H1 (cell line): ENCODE measurements at regions not wholly inside any gene's neighbourhood (a gene's known extent, or its start where the extent isn't known, plus 50 kb on each side); places are given as distances from the start of the nearest gene placed in this dataset.

Source experiments
- CTCF ChIA-PET: fragments of 300-600 bp; sonication (Branson Sonifier 250); formaldehyde crosslinking; loops from one replicate; lab custom pipeline; 2021; ENCODE audit not compliant: partially characterized antibody; lab: Charles Lee
- POLR2A ChIA-PET: fragments of 300-600 bp; sonication (Branson Sonifier 250); formaldehyde crosslinking; loops from one replicate; lab custom pipeline; 2021; ENCODE audit warnings: inconsistent platforms; ENCODE audit not compliant: partially characterized antibody; lab: Charles Lee
- DNase-seq, 2 experiments: peaks; one replicate each; pipeline versions ENCODE4 v3.0.0 to v3.0.0-alpha.2; 2010 to 2022; ENCODE audit warnings: low spot score in 2 of 2, low read depth in 1 of 2, mixed read lengths in 1 of 2
- FAIRE-seq: peaks from 2 replicates; lab custom pipeline; 2011; peaks lifted over from hg19 to GRCh38; lab: Jason Lieb, UNC
- H2AFZ ChIP-seq: 2 replicates; pipeline ENCODE4 v1.8.1; 2012; ENCODE audit warnings: low read length, inconsistent platforms
- H2AK5ac ChIP-seq: 2 replicates; pipeline ENCODE4 v1.6.1; 2013; ENCODE audit warnings: low read depth, low read length
- H2BK120ac ChIP-seq: replicated peaks from 2 replicates; pipeline ENCODE3; 2013; ENCODE audit warnings: low read depth, low read length, inconsistent platforms
- H2BK12ac ChIP-seq: 2 replicates; pipeline ENCODE4 v1.6.1; 2013; ENCODE audit warnings: low read depth, low read length
- H2BK15ac ChIP-seq: 2 replicates; pipeline ENCODE4 v1.6.1; 2013; ENCODE audit warnings: low read length
- H2BK20ac ChIP-seq: 2 replicates; pipeline ENCODE4 v1.6.1; 2013; ENCODE audit warnings: low read length
- H2BK5ac ChIP-seq: 2 replicates; pipeline ENCODE4 v1.6.1; 2013; ENCODE audit warnings: low read depth, low read length
- H3K14ac ChIP-seq: 2 replicates; pipeline ENCODE4 v1.6.1; 2013; ENCODE audit warnings: inconsistent platforms; ENCODE audit not compliant: insufficient read length
- H3K18ac ChIP-seq: 2 replicates; pipeline ENCODE4 v1.6.1; 2013; ENCODE audit warnings: low read length; ENCODE audit errors: extremely low read depth
- H3K23ac ChIP-seq: 2 replicates; pipeline ENCODE4 v1.6.1; 2013; ENCODE audit warnings: inconsistent platforms; ENCODE audit not compliant: insufficient read length
- H3K23me2 ChIP-seq: 2 replicates; pipeline ENCODE4 v1.6.1; 2013; ENCODE audit warnings: low read depth, low read length
- H3K27ac ChIP-seq: 2 replicates; pipeline ENCODE4 v1.6.1; 2011; ENCODE audit warnings: low read depth, low read length, inconsistent platforms
- H3K27me3 ChIP-seq, 4 experiments: replicated peaks in 1 of 4; 1 replicate in 1 of 4; 2 replicates in 3 of 4; pipeline versions ENCODE4 v1.6.1 to v1.8.1; 2011 to 2013; ENCODE audit warnings: low read length in 3 of 4, mild to moderate bottlenecking in 3 of 4, inconsistent platforms in 2 of 4, mixed read lengths in 2 of 4, moderate library complexity in 1 of 4; ENCODE audit not compliant: control insufficient read depth in 3 of 4, insufficient read depth in 3 of 4; ENCODE audit errors: extremely low read depth in 1 of 4
- H3K36me3 ChIP-seq, 4 experiments: 2 replicates each; pipeline versions ENCODE4 v1.6.1 to v1.8.1; 2011 to 2013; ENCODE audit warnings: mild to moderate bottlenecking in 4 of 4, low read length in 3 of 4, moderate library complexity in 2 of 4, control low read depth in 1 of 4, inconsistent platforms in 1 of 4; ENCODE audit not compliant: insufficient read depth in 4 of 4, control insufficient read depth in 2 of 4
- H3K4ac ChIP-seq: replicated peaks from 2 replicates; pipeline ENCODE3; 2013; ENCODE audit warnings: low read length, low read depth, mixed read lengths, inconsistent platforms; ENCODE audit not compliant: insufficient read length
- H3K4me1 ChIP-seq, 4 experiments: replicated peaks in 1 of 4; 1 replicate in 1 of 4; 2 replicates in 3 of 4; pipeline versions ENCODE4 v1.6.1 to v1.8.1; 2011 to 2013; ENCODE audit warnings: low read length in 3 of 4, inconsistent platforms in 2 of 4, mixed read lengths in 1 of 4; ENCODE audit not compliant: insufficient read depth in 4 of 4, control insufficient read depth in 3 of 4
- H3K4me2 ChIP-seq, 2 experiments: 2 replicates each; pipeline versions ENCODE4 v1.6.1 to v1.8.1; 2011 to 2013; ENCODE audit warnings: low read depth in 2 of 2, low read length in 2 of 2, control low read depth in 1 of 2, inconsistent platforms in 1 of 2, mild to moderate bottlenecking in 1 of 2; ENCODE audit not compliant: insufficient read depth in 1 of 2
- H3K4me3 ChIP-seq, 4 experiments: fragments of 200-600, 300-600 bp in 1 of 4; sonication (generic), shearing (Covaris generic), sonication (Bioruptor Twin) in 1 of 4; 2 replicates each; pipeline versions ENCODE4 v1.5.1 to v1.8.1; 2011 to 2016; ENCODE audit warnings: low read length in 4 of 4, low read depth in 3 of 4, control low read depth in 2 of 4, inconsistent platforms in 2 of 4, mild to moderate bottlenecking in 2 of 4, mixed read lengths in 1 of 4, moderate library complexity in 1 of 4; ENCODE audit not compliant: insufficient read depth in 2 of 4; ENCODE audit errors: extremely low read depth in 1 of 4
- H3K56ac ChIP-seq: replicated peaks from 2 replicates; pipeline ENCODE3; 2013; ENCODE audit warnings: low read depth, mild to moderate bottlenecking, mixed read lengths, low read length, inconsistent platforms; ENCODE audit not compliant: insufficient read length
- H3K79me1 ChIP-seq: 2 replicates; pipeline ENCODE4 v1.6.1; 2013; ENCODE audit warnings: low read depth, low read length, control low read depth
- H3K79me2 ChIP-seq, 2 experiments: 2 replicates each; pipeline versions ENCODE4 v1.6.1 to v1.8.1; 2012 to 2013; ENCODE audit warnings: low read length in 2 of 2, mild to moderate bottlenecking in 2 of 2, inconsistent platforms in 1 of 2; ENCODE audit not compliant: insufficient read depth in 2 of 2, control insufficient read depth in 1 of 2
- H3K9ac ChIP-seq, 4 experiments: replicated peaks in 1 of 4; 1 replicate in 1 of 4; 2 replicates in 3 of 4; pipeline versions ENCODE4 v1.6.1 to v1.8.1; 2011 to 2013; ENCODE audit warnings: low read depth in 3 of 4, low read length in 3 of 4, control low read depth in 2 of 4, mild to moderate bottlenecking in 2 of 4, moderate library complexity in 2 of 4, inconsistent platforms in 1 of 4; ENCODE audit errors: extremely low read depth in 1 of 4
- H3K9me3 ChIP-seq, 2 experiments: 2 replicates each; pipeline versions ENCODE4 v1.6.1 to v1.8.1; 2012 to 2013; ENCODE audit warnings: mild to moderate bottlenecking in 2 of 2, moderate library complexity in 2 of 2, control low read depth in 1 of 2, inconsistent platforms in 1 of 2, low read depth in 1 of 2, low read length in 1 of 2, mixed read lengths in 1 of 2; ENCODE audit not compliant: insufficient read depth in 2 of 2
- H4K20me1 ChIP-seq, 2 experiments: replicated peaks in 1 of 2; 2 replicates each; pipeline versions ENCODE3 to v1.8.1; 2011 to 2013; ENCODE audit warnings: inconsistent platforms in 2 of 2, low read length in 2 of 2, mild to moderate bottlenecking in 1 of 2; ENCODE audit not compliant: insufficient read depth in 2 of 2, control insufficient read depth in 1 of 2
- H4K5ac ChIP-seq: 2 replicates; pipeline ENCODE4 v1.6.1; 2013; ENCODE audit warnings: low read length, low read depth, mixed read lengths, inconsistent platforms; ENCODE audit not compliant: insufficient read length
- H4K8ac ChIP-seq: 2 replicates; pipeline ENCODE4 v1.8.0; 2013; ENCODE audit warnings: mild to moderate bottlenecking, moderate library complexity, low read length, inconsistent platforms; ENCODE audit not compliant: insufficient read depth; ENCODE audit errors: extremely low read depth
- H4K91ac ChIP-seq: replicated peaks from 2 replicates; pipeline ENCODE3; 2013; ENCODE audit warnings: low read length, mixed read lengths, inconsistent platforms; ENCODE audit not compliant: insufficient read length
- ASH2L ChIP-seq: fragments of 200-600, 300-600 bp; sonication (generic); IDR thresholded peaks from one replicate; pipeline ENCODE4 v1.7.1; 2017; ENCODE audit warnings: low read length
- BCL11A ChIP-seq, 2 experiments: IDR thresholded peaks; one replicate each; pipeline ENCODE4 v1.6.1; 2011; ENCODE audit warnings: low read depth in 2 of 2, low read length in 2 of 2, mild to moderate bottlenecking in 2 of 2
- CEBPB ChIP-seq: IDR thresholded peaks from 2 replicates; pipeline ENCODE4 v1.6.1; 2012; ENCODE audit warnings: low read depth, low read length
- CTBP2 ChIP-seq: IDR thresholded peaks from 2 replicates; pipeline ENCODE4 v1.7.0; 2011; ENCODE audit warnings: borderline replicate concordance, mild to moderate bottlenecking, moderate library complexity, mixed read lengths, low read length; ENCODE audit not compliant: insufficient read depth, insufficient read length
- CTCF ChIP-seq, 3 experiments: IDR thresholded peaks; 1 replicate in 2 of 3; 2 replicates in 1 of 3; pipeline versions ENCODE4 v1.5.1 to v1.6.1; 2011; ENCODE audit warnings: low read length in 3 of 3, mild to moderate bottlenecking in 3 of 3, inconsistent platforms in 2 of 3, low read depth in 1 of 3, moderate library complexity in 1 of 3; ENCODE audit not compliant: insufficient read depth in 1 of 3; ENCODE audit errors: control extremely low read depth in 1 of 3
- EGR1 ChIP-seq: IDR thresholded peaks from 2 replicates; pipeline ENCODE4 v1.6.1; 2011; ENCODE audit warnings: low read depth, low read length, borderline replicate concordance
- EP300 ChIP-seq, 2 experiments: IDR thresholded peaks; 1 replicate in 1 of 2; 2 replicates in 1 of 2; pipeline ENCODE4 v1.6.1; 2011 to 2012; ENCODE audit warnings: low read depth in 2 of 2, low read length in 2 of 2, mild to moderate bottlenecking in 2 of 2, borderline replicate concordance in 1 of 2, inconsistent platforms in 1 of 2, moderate library complexity in 1 of 2
- JUN ChIP-seq: IDR thresholded peaks from 2 replicates; pipeline ENCODE4 v1.6.1; 2011; ENCODE audit warnings: low read depth, mild to moderate bottlenecking, improper control_type of control experiment, low read length
- KDM1A ChIP-seq: fragments of 200-600, 300-600 bp; sonication (generic); IDR thresholded peaks from 2 replicates; pipeline ENCODE4 v1.7.1; 2016; ENCODE audit warnings: mild to moderate bottlenecking, low read length, borderline replicate concordance
- POU5F1 ChIP-seq: IDR thresholded peaks from 2 replicates; pipeline ENCODE4 v1.6.1; 2011; ENCODE audit warnings: low read depth, mild to moderate bottlenecking, low read length, moderate library complexity
- RXRA ChIP-seq: IDR thresholded peaks from 2 replicates; pipeline ENCODE4 v1.6.1; 2011; ENCODE audit warnings: low read depth, mild to moderate bottlenecking, low read length, moderate library complexity; ENCODE audit not compliant: insufficient read depth
- SP1 ChIP-seq: IDR thresholded peaks from 2 replicates; pipeline ENCODE4 v1.6.1; 2011; ENCODE audit warnings: low read depth, low read length
- TAF1 ChIP-seq: IDR thresholded peaks from 2 replicates; pipeline ENCODE4 v1.6.1; 2011; ENCODE audit warnings: mild to moderate bottlenecking, low read depth, low read length
- WGBS, 2 experiments: shearing (Covaris generic) in 1 of 2; methylation state at CpG; one replicate each; pipeline versions ENCODE4 v1.1.6 to v1.1.7; 2013 to 2015; ENCODE audit warnings: low lambda C conversion rate in 2 of 2, mixed read lengths in 2 of 2, inconsistent platforms in 1 of 2, low coverage in 1 of 2, missing lambda C conversion rate in 1 of 2; ENCODE audit not compliant: insufficient replicate concordance in 2 of 2, insufficient coverage in 1 of 2, insufficient read length in 1 of 2; ENCODE audit errors: extremely low coverage in 1 of 2, missing lambda C conversion rate in 1 of 2; 5-methylcytosine and 5-hydroxymethylcytosine counted together

GRCh38 chr5:165525271-165525670 is 2019.9 kb downstream of the MAT2B start:
- Histone ChIP-seq H2AK5ac (no peak overlapping the region), H4K20me1 (no peaks in the 10 kb centered on the region), H3K36me3 (no peaks in the 10 kb centered on the region), H3K79me1 (no peaks in the 10 kb centered on the region), H2BK12ac (no peak overlapping the region), H3K4me1 (no peaks in the 10 kb centered on the region), H3K27me3 (no peaks in the 10 kb centered on the region), H3K4me3 (no peak overlapping the region), H3K56ac (no peak overlapping the region), H3K27ac (no peak overlapping the region), H3K9ac (no peak overlapping the region), H3K18ac (no peak overlapping the region), H4K5ac (no peak overlapping the region), H2BK15ac (no peak overlapping the region), H3K79me2 (no peaks in the 10 kb centered on the region), H3K23me2 (no peaks in the 10 kb centered on the region), H3K4ac (no peak overlapping the region), H4K8ac (no peak overlapping the region), H2BK120ac (no peak overlapping the region), H3K4me2 (no peak overlapping the region), H3K23ac (no peak overlapping the region), H2BK5ac (no peak overlapping the region), H3K9me3 (peaks cover 8% of the 10 kb centered on the region in 2 experiments; a peak in 3 of 4 replicates), H3K14ac (no peak overlapping the region), H4K91ac (no peak overlapping the region), H2AFZ (no peak overlapping the region), H2BK20ac (no peak overlapping the region)
- DNase-seq, result no peak
- no peak for FAIRE-seq
- WGBS, 2 experiments, result 91% methylated on average over 5 of the region's 5 CpGs; no CpG with 5 or more reads in 1 of the 2 experiments
- ChIA-PET POLR2A (no interaction called here), CTCF (no interaction called here)
- no peak for TF ChIP-seq JUN
- TF ChIP-seq CEBPB, result no peak
- TF ChIP-seq ASH2L, result no peak
- TF ChIP-seq RXRA, result no peak
- no peak for TF ChIP-seq CTBP2
- TF ChIP-seq EP300 (IDR thresholded peaks at IDR 0.05; ENCODE audit: borderline replicate concordance in 1 of 2, low read depth in 2 of 2, low read length in 2 of 2), result no peak
- TF ChIP-seq EGR1, result no peak
- no peak for TF ChIP-seq POU5F1
- no peak for TF ChIP-seq TAF1
- no peak for TF ChIP-seq BCL11A (IDR thresholded peaks at IDR 0.05; ENCODE audit: low read depth in 2 of 2, low read length in 2 of 2)
- no peak for TF ChIP-seq SP1
- no peak for TF ChIP-seq KDM1A
- no peak for TF ChIP-seq CTCF (IDR thresholded peaks at IDR 0.05; ENCODE audit: control extremely low read depth in 1 of 3, insufficient read depth in 1 of 3, low read depth in 1 of 3, low read length in 3 of 3)
